Breast epithelium (tissue), 4 donors: ENCODE measurements at regions not wholly inside any gene's neighbourhood (a gene's known extent, or its start where the extent isn't known, plus 50 kb on each side); places are given as distances from the start of the nearest gene placed in this dataset.

Source experiments
- DNase-seq, 2 donors: peaks; one replicate each; pipeline ENCODE4 v3.0.0-alpha.2; 2019; ENCODE audit warnings: low spot score in 2 of 2
- H3K27ac ChIP-seq, 2 donors: fragments of 200-600 bp; sonication (generic) in 1 of 2; one replicate each; pipeline ENCODE4 v1.5.1; 2016 to 2019; ENCODE audit warnings: mild to moderate bottlenecking in 1 of 2
- H3K27me3 ChIP-seq, 2 donors: fragments of 200-600 bp; sonication (generic) in 1 of 2; one replicate each; pipeline versions ENCODE4 v1.5.1 to v1.6.0; 2017 to 2019; ENCODE audit warnings: control low read depth in 1 of 2, mild to moderate bottlenecking in 1 of 2
- H3K36me3 ChIP-seq: fragments of 200-600 bp; one replicate; pipeline ENCODE4 v1.5.1; 2019
- H3K4me1 ChIP-seq, 2 donors: fragments of 200-600 bp; sonication (generic); one replicate each; pipeline ENCODE4 v1.5.1; 2016 to 2019; ENCODE audit warnings: control low read depth in 1 of 2
- H3K4me3 ChIP-seq, 3 donors: fragments of 200-600 bp; sonication (generic); 1 replicate in 2 of 3; 2 replicates in 1 of 3; pipeline ENCODE4 v1.5.1; 2016 to 2019; ENCODE audit warnings: mild to moderate bottlenecking in 3 of 3, moderate library complexity in 2 of 3
- H3K9me3 ChIP-seq, 2 donors: fragments of 200-600 bp; sonication (generic) in 1 of 2; one replicate each; pipeline ENCODE4 v1.5.1; 2016 to 2019; ENCODE audit warnings: control low read depth in 1 of 2
- CTCF ChIP-seq, 3 donors: fragments of 450-650 bp; IDR thresholded peaks; one replicate each; pipeline ENCODE4 v1.5.1; 2016 to 2017; ENCODE audit warnings: antibody characterized with exemption in 3 of 3, mild to moderate bottlenecking in 3 of 3, moderate library complexity in 3 of 3
- POLR2A ChIP-seq: fragments of 450-650 bp; IDR thresholded peaks from one replicate; pipeline ENCODE4 v1.6.1; 2016; ENCODE audit warnings: antibody characterized with exemption, mild to moderate bottlenecking, moderate library complexity
- POLR2AphosphoS5 ChIP-seq, 3 donors: sonication (generic); formaldehyde crosslinking; IDR thresholded peaks; one replicate each; pipeline ENCODE4 v1.6.1; 2017; ENCODE audit warnings: antibody characterized with exemption in 3 of 3
- intact Hi-C: fragments of 100-400 bp; cut with DNase I; formaldehyde crosslinking; loops from one replicate; pipeline ENCODE4 v1.15.1; 2023; ENCODE audit warnings: low total_unique reads

GRCh38 chr10:9060314-9060713, 1005.8 kb downstream of the GATA3 start:
- no peak for DNase-seq
- H3K27me3 ChIP-seq = no peaks in the 10 kb centered on the region
- H3K4me1 ChIP-seq = no peaks in the 10 kb centered on the region
- H3K4me3 ChIP-seq = no peak overlapping the region
- H3K36me3 ChIP-seq = no peaks in the 10 kb centered on the region
- TF ChIP-seq POLR2AphosphoS5 (IDR thresholded peaks at IDR 0.05) (no peak), POLR2A (no peak), CTCF (IDR thresholded peaks at IDR 0.05) (no peak)
- H3K27ac ChIP-seq = no peak overlapping the region
- intact Hi-C loops = no loop called here
- no peaks in the 10 kb centered on the region for H3K9me3 ChIP-seq

- no peak for TF ChIP-seq POLR2A
- no peak for TF ChIP-seq CTCF (IDR thresholded peaks at IDR 0.05)
- no peak for TF ChIP-seq POLR2AphosphoS5 (IDR thresholded peaks at IDR 0.05)
- no peak for DNase-seq
- H3K36me3 ChIP-seq = no peaks in the 10 kb centered on the region
- intact Hi-C loops = no loop called here
- H3K4me1 ChIP-seq = no peaks in the 10 kb centered on the region
- no peaks in the 10 kb centered on the region for H3K9me3 ChIP-seq
- no peaks in the 10 kb centered on the region for H3K27me3 ChIP-seq
- H3K27ac ChIP-seq = no peak overlapping the region
- H3K4me3 ChIP-seq = no peak overlapping the region
These were observed 1007.4 kb downstream of the GATA3 start for GRCh38 chr10:9061871-9062270.

- H3K9me3 ChIP-seq = no peaks in the 10 kb centered on the region
- H3K27ac ChIP-seq = no peak overlapping the region
- TF ChIP-seq POLR2AphosphoS5 (IDR thresholded peaks at IDR 0.05) = no peak
- no peaks in the 10 kb centered on the region for H3K27me3 ChIP-seq
- H3K4me3 ChIP-seq = no peak overlapping the region
- no peak for DNase-seq
- H3K36me3 ChIP-seq = no peaks in the 10 kb centered on the region
- no peaks in the 10 kb centered on the region for H3K4me1 ChIP-seq
- intact Hi-C loops = no loop called here
These were observed 1011.7 kb downstream of the GATA3 start for GRCh38 chr10:9066152-9066551.

GRCh38 chr10:9068003-9068402, 1013.5 kb downstream of the GATA3 start:
- no peak for DNase-seq
- no peak overlapping the region for H3K27ac ChIP-seq
- H3K9me3 ChIP-seq = no peaks in the 10 kb centered on the region

GRCh38 chr10:9069136-9069535, 1014.6 kb downstream of the GATA3 start:
- no peak overlapping the region for H3K27ac ChIP-seq
- H3K4me1 ChIP-seq = no peaks in the 10 kb centered on the region
- no peaks in the 10 kb centered on the region for H3K27me3 ChIP-seq
- TF ChIP-seq CTCF (IDR thresholded peaks at IDR 0.05) (no peak), POLR2A (no peak), POLR2AphosphoS5 (IDR thresholded peaks at IDR 0.05) (no peak)
- intact Hi-C loops = no loop called here
- H3K9me3 ChIP-seq = no peaks in the 10 kb centered on the region
- H3K4me3 ChIP-seq = no peak overlapping the region
- H3K36me3 ChIP-seq = no peaks in the 10 kb centered on the region
- DNase-seq = no peak

More at GRCh38 chr10:9068003-9068402, 1013.5 kb downstream of the GATA3 start:
- no peak for TF ChIP-seq POLR2AphosphoS5 (IDR thresholded peaks at IDR 0.05)
- no peak for TF ChIP-seq POLR2A
- no peak for TF ChIP-seq CTCF (IDR thresholded peaks at IDR 0.05)
- Histone ChIP-seq H3K36me3 (no peaks in the 10 kb centered on the region), H3K27me3 (no peaks in the 10 kb centered on the region), H3K4me1 (no peaks in the 10 kb centered on the region), H3K4me3 (no peak overlapping the region)
- intact Hi-C loops = no loop called here

- TF ChIP-seq POLR2A = no peak
- no peak for TF ChIP-seq POLR2AphosphoS5 (IDR thresholded peaks at IDR 0.05)
- no peak for TF ChIP-seq CTCF (IDR thresholded peaks at IDR 0.05)
- Histone ChIP-seq H3K36me3 (no peaks in the 10 kb centered on the region), H3K9me3 (no peaks in the 10 kb centered on the region), H3K4me3 (no peak overlapping the region), H3K27ac (no peak overlapping the region), H3K4me1 (no peaks in the 10 kb centered on the region), H3K27me3 (no peaks in the 10 kb centered on the region)
- no peak for DNase-seq
- intact Hi-C loops = no loop called here
These were observed 1020.9 kb downstream of the GATA3 start for GRCh38 chr10:9075420-9075819.
